GM18951 (cell line): ENCODE measurements at regions not wholly inside any gene's neighbourhood (a gene's known extent, or its start where the extent isn't known, plus 50 kb on each side); places are given as distances from the start of the nearest gene placed in this dataset.

Source experiments
- POLR2A ChIP-seq: IDR thresholded peaks from 4 replicates; pipeline ENCODE4 v1.6.1; 2011; ENCODE audit warnings: mild to moderate bottlenecking; ENCODE audit not compliant: insufficient read length, insufficient read depth; ENCODE audit errors: extremely low read depth
- in situ Hi-C: fragments of 300-500 bp; cut with MboI; formaldehyde crosslinking; loops from one replicate; pipeline ENCODE4 v1.12.0; 2022; ENCODE audit warnings: low sequenced_read_pairs, mixed read lengths, inconsistent platforms; ENCODE audit not compliant: unreplicated experiment

- in situ Hi-C loops: no loop called here
- no peak for TF ChIP-seq POLR2A
These were observed 88.3 kb upstream of the FOXF1 start for GRCh38 chr16:86421995-86422394.

- no peak for TF ChIP-seq POLR2A
- in situ Hi-C loops: no loop called here
These were observed 85.9 kb upstream of the FOXF1 start for GRCh38 chr16:86424398-86424797.

GRCh38 chr16:86424985-86425384 lies 85.3 kb upstream of the FOXF1 start:
- in situ Hi-C loops: no loop called here
- TF ChIP-seq POLR2A: no peak

- in situ Hi-C loops: no loop called here
- TF ChIP-seq POLR2A: no peak
These were observed 84.2 kb upstream of the FOXF1 start for GRCh38 chr16:86426063-86426642.

- in situ Hi-C loops: no loop called here
- no peak for TF ChIP-seq POLR2A
These were observed 82.9 kb upstream of the FOXF1 start for GRCh38 chr16:86427433-86427851.

GRCh38 chr16:86428729-86429517 lies 81.4 kb upstream of the FOXF1 start:
- in situ Hi-C loops: no loop called here
- TF ChIP-seq POLR2A: no peak

GRCh38 chr16:86429663-86430062 lies 80.7 kb upstream of the FOXF1 start:
- TF ChIP-seq POLR2A: no peak
- in situ Hi-C loops: no loop called here

GRCh38 chr16:86430814-86431213 lies 79.5 kb upstream of the FOXF1 start:
- in situ Hi-C loops: no loop called here
- no peak for TF ChIP-seq POLR2A

GRCh38 chr16:86431540-86431939 lies 78.8 kb upstream of the FOXF1 start:
- in situ Hi-C loops: no loop called here

GRCh38 chr16:86432048-86432447 lies 78.3 kb upstream of the FOXF1 start:
- no peak for TF ChIP-seq POLR2A
- in situ Hi-C loops: no loop called here

More at GRCh38 chr16:86431540-86431939, 78.8 kb upstream of the FOXF1 start:
- no peak for TF ChIP-seq POLR2A

- no peak for TF ChIP-seq POLR2A
- in situ Hi-C loops: no loop called here
These were observed 77.6 kb upstream of the FOXF1 start for GRCh38 chr16:86432691-86433090.

- in situ Hi-C loops: no loop called here
- TF ChIP-seq POLR2A: no peak
These were observed 73.7 kb upstream of the FOXF1 start for GRCh38 chr16:86436466-86437185.

GRCh38 chr16:86437348-86437747 lies 73.0 kb upstream of the FOXF1 start:
- in situ Hi-C loops: no loop called here
- no peak for TF ChIP-seq POLR2A
